Dedifferentiated amniotic fluid mesenchymal stem cell (primary cell): ENCODE measurements at regions not wholly inside any gene's neighbourhood (a gene's known extent, or its start where the extent isn't known, plus 50 kb on each side); places are given as distances from the start of the nearest gene placed in this dataset.
"Not testable (repeated sequence)": the region's sequence is repeated elsewhere in the genome, so short reads cannot be mapped to it uniquely, and the experiment has no call there.

Experiments
- DNase-seq: peaks from one replicate; pipeline ENCODE4 v3.0.0-alpha.2; 2016; ENCODE audit errors: extremely low spot score

DNA sequence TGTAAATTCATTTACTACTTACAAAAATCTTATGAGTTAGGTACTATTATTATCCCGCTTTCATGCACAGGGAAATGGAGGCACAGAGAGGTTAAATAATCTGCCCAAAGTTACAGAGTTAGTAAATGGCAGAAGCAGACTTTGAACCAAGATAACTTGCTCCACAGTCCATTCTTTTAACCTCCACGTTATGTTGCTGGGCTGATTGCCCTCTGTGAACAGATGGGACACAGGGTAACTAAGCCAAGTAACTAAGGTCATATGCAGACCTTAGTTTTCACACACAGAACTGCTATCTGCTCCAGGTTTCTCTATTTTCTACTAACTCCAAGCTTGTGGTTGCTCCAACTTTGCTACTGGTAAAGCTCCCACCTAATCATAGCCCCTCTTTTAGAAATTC is 147.1 kb upstream of the IFNG-AS1 start:
- DNase-seq: no peak

DNA sequence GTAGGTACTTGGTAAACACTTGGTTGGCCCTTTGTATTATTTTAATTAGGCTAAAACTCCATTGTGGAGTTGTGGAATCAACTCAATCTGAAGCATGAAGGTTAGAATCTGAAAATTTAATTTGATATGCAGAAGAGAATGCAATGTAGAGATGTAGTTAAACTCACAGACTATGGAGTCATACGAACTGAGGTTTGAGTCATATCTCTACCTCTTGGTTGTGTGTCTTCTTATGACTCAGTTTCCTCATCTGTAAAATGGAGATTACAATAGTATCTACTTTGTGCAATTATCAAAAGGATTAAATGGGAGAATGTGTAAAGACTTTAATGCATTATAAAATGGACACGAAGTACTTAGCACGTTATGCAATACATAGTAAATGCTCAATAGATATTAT is 146.0 kb upstream of the IFNG-AS1 start:
- DNase-seq: no peak

- DNase-seq: no peak
Observed at GRCh38 chr12:67852701-67853100, 136.5 kb upstream of the IFNG-AS1 start.

DNA sequence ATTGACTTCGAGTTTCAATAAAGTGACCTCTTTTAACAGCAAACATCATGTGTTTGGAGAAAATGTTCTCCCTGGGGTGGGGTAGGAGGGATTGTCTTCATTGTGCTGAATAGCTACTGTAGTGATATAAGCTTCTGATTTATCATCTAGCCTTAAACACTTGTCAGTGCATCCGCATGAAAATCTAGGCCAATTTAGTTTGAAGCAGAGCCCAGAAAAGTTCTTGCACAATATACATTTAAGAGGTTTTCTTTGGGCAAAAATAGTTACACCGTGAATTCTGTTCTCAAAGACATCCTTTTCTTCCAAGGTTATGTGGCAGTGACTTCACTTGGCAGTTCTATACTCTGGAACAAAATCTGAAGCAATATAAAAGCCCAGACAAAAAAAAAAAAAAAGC is 136.0 kb upstream of the IFNG-AS1 start:
- no peak for DNase-seq

- DNase-seq: no peak
Observed at GRCh38 chr12:67854351-67854750, 134.9 kb upstream of the IFNG-AS1 start.

GRCh38 chr12:67855103-67855502 is 134.1 kb upstream of the IFNG-AS1 start:
- DNase-seq: no peak

DNA sequence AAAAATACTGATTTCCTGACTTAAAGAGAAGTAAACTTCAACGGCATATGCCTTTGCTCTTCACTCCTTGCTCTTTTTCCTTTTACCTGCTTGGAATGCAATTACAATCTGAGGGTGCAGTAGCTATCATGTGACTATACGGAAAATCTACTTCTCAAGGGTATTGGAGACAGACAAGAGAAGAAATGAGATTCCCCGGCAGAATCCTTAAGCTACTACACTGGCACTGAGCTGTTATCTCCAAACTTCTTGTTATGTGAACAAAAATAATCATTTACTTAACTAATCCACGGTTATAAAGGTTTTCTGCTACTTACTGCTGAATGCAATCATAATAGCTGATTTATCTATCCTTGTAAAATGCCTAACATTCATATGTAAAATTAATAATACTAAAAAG is 118.0 kb upstream of the IFNG-AS1 start:
- DNase-seq: no peak

- DNase-seq: no peak
Observed at GRCh38 chr12:67873355-67873754, 115.9 kb upstream of the IFNG-AS1 start.

GRCh38 chr12:67876305-67876915 is 112.8 kb upstream of the IFNG-AS1 start:
- DNase-seq: no peak

DNA sequence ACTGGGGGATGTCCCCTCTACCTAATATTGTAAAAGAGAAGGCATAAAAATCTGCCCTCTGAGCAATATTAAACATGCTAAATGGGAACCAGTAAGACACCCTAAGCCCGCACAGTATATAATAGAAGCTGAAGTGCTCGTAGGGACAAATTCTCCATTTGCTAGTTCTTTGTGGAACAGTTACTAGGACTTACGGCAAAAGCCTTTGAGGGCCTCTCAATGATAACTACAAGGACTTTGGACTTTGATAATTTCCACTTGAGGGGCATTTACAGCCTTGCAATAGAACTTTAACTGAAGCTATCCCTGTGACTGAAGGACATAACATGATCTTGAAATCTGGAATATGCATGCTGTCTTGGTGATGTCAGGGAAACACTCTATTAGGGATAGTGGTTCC is 111.5 kb upstream of the IFNG-AS1 start:
- DNase-seq: no peak

GRCh38 chr12:67879937-67880336 is 109.3 kb upstream of the IFNG-AS1 start:
- DNase-seq: no peak

DNA sequence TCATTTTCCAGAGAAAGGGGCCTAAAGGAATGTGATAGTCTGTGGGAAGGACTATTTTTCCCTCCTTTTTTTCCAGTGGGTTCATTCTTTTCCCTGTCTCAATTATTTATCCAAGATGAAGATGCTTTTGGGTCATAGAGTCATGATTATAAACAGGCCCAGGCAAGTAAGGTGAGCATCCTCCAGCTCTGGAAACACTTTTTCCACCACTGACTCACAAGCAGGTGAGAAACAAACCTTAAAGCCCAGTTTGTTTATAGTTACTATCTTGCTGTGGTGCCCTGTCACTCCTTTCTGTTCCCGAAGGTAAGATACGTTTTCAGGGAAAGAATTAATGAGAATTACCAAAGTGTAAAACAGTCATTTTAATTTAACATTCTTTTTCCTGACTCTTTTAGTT is 107.7 kb upstream of the IFNG-AS1 start:
- no peak for DNase-seq

- DNase-seq: no peak
Observed at GRCh38 chr12:67884596-67884995, 104.7 kb upstream of the IFNG-AS1 start.

DNA sequence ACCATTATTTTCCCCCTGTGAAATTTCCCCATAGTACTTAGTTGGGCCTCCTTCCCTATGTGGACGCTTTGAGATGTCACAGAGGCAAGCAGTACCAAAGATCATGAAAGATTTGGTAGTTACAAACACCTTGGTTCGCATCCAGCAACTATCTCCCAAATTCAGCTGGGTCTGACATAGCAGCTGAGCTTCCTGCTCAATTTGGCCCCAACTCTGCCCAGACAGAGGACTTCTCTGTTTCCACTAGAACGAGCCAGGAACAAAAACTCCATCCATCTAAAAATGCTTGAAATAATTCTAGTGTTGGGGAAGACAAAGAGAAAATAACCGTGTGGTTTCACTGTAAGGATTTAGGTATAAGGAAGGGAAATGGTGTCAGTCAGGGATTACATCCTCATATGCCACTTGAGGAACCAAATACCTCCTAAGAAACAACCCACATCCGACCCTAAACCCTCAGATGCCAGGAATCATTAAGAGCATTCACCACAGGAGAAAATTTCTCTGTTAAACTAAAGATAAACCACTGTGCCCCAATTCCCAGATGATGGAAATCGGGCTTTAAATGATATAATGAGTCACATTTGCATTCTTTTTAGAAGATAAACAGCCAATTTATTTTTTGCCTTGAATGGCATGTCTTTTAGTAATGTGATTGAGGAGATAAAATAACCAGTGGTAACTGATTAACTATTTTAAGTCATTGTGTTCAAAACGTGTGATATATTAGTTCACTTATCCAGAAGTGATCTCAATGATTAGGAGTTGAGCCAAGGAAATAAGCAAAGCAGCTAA is 103.7 kb upstream of the IFNG-AS1 start:
- no peak for DNase-seq

DNA sequence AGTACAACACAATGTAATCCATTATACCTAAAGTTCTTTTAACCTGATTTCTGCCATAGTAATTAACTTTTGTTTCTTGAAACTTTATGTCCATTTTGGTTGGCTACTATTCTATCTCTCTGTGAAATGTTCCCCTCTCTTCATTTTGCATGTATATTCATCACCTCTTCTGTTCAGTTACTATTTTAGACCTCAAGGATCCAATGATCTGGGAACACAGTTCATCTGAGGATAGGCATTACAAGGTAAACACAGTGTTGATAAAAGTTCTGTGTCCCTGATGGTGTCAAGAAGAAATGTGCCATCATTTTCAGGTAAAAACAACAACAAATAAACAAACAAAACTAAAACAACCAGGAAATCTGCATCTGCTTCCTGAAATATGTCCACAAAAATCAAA is 102.2 kb upstream of the IFNG-AS1 start:
- no peak for DNase-seq

- no peak for DNase-seq
Observed at GRCh38 chr12:67889931-67890330, 99.3 kb upstream of the IFNG-AS1 start.

GRCh38 chr12:67890726-67891258 is 98.5 kb upstream of the IFNG-AS1 start:
- no peak for DNase-seq

DNA sequence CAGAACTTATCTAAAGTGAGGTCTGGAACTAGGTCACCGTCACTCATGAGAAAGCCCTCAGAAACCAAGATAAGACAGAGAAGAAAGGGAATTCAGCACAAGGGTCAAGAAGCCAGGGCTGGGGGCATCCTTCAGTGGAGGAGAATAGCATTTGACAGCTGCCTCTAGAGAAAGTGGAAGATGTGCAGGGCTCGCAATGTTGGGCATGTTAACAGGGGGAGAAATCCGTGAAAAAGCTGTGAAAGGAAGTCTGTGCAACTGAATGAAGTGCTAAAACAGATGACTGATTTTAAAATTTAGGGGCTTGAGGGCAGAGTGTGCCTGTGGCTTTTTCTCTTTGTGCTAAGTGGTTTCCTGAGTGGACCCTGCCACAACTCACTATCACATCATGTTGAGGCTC is 97.7 kb upstream of the IFNG-AS1 start:
- no peak for DNase-seq

GRCh38 chr12:67892259-67893021 is 96.8 kb upstream of the IFNG-AS1 start:
- DNase-seq: no peak

DNA sequence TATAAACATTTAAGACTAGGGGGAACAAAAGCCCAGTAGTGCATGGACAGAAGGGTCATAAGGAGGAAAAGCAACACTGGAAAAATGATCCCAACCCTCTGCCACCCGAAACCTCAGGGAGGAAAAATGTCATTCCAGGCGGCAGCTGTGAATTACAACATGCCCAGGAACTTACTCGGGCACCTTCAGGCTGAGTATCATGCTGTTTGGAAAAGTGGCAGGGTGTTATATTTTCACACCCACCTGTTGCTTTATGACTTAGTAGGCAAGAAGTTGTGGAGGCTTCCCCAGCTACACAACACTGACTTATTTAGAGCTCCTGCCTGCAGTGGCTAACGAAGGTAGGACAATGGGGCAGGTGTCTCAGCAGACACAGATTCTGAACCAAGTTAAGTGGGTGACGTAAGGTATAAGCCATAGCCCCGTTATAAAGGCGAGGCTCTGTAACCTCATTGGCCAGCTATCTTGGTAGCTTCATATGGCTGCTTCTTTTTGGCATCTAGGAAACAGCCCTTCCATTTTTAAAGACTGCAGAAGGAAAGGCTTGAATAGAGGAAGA is 96.1 kb upstream of the IFNG-AS1 start:
- DNase-seq: no peak

DNA sequence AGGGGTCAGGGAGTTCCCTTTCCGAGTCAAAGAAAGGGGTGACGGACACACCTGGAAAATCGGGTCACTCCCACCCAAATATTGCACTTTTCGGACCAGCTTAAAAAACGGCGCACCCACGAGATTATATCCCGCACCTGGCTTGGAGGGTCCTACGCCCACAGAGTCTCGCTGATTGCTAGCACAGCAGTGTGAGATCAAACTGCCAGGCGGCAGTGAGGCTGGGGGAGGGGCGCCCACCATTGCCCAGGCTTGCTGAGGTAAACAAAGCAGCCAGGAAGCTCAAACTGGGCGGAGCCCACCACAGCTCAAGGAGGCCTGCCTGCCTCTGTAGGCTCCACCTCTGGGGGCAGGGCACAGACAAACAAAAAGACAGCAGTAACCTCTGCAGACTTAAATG is 88.8 kb upstream of the IFNG-AS1 start:
- DNase-seq: not testable (repeated sequence)

DNA sequence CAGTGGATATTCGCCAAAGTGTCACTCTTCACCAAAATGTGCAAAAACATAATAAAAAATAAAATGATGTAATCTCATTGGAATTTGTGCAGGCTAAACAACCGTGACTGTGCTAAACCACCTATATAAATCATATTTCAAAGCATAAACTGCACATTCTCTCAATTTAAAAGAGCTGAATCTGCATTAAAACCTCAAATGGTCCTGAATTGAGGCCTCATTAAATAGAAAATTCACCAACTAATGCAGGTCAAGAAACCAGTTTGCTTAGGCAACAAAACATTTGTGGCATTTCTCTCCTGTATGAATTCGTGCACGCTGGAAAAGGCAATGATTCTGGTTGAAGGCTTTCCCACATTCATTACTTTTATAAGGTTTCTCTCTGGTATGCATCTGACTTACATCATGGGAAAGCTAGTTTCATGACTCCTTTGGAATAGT is 80.1 kb upstream of the IFNG-AS1 start:
- peak; percentile 46 for DNase-seq
